Epithelial cell of prostate (primary cell): ENCODE measurements at regions not wholly inside any gene's neighbourhood (a gene's known extent, or its start where the extent isn't known, plus 50 kb on each side); places are given as distances from the start of the nearest gene placed in this dataset.
"Not testable (repeated sequence)": the region's sequence is repeated elsewhere in the genome, so short reads cannot be mapped to it uniquely, and the experiment has no call there.

ENCODE experiments used
- DNase-seq: peaks from one replicate; pipeline ENCODE4 v3.0.0-alpha.2; 2011; ENCODE audit warnings: low read depth, low spot score
- H3K27ac ChIP-seq: fragments of 450-650 bp; 2 replicates; pipeline ENCODE4 v1.5.1; 2017; ENCODE audit warnings: mild to moderate bottlenecking

GRCh38 chr20:58048096-58048702 lies 180.3 kb downstream of the ANKRD60 start:
- peak; percentile 10 for DNase-seq

GRCh38 chr20:58046311-58046710 lies 182.1 kb downstream of the ANKRD60 start:
- DNase-seq = no peak
- H3K27ac ChIP-seq = no peak overlapping the region

More at GRCh38 chr20:58048096-58048702, 180.3 kb downstream of the ANKRD60 start:
- no peak overlapping the region for H3K27ac ChIP-seq

- H3K27ac ChIP-seq = no peak overlapping the region
- no peak for DNase-seq
Measured at GRCh38 chr20:58045579-58045978, 182.9 kb downstream of the ANKRD60 start.

GRCh38 chr20:58044931-58045555 lies 183.4 kb downstream of the ANKRD60 start:
- no peak for DNase-seq

GRCh38 chr20:58044286-58044685 lies 184.2 kb downstream of the ANKRD60 start:
- DNase-seq = no peak
- H3K27ac ChIP-seq = no peak overlapping the region

More at GRCh38 chr20:58044931-58045555, 183.4 kb downstream of the ANKRD60 start:
- H3K27ac ChIP-seq = no peak overlapping the region

- no peak for DNase-seq
- no peak overlapping the region for H3K27ac ChIP-seq
Measured at GRCh38 chr20:58043236-58044140, 185.0 kb downstream of the ANKRD60 start.

- H3K27ac ChIP-seq = no peak overlapping the region
- DNase-seq = no peak
Measured at GRCh38 chr20:58042591-58042990, 185.9 kb downstream of the ANKRD60 start.

- H3K27ac ChIP-seq = no peak overlapping the region
- no peak for DNase-seq
Measured at GRCh38 chr20:58040447-58041290, 187.8 kb downstream of the ANKRD60 start.

GRCh38 chr20:58039274-58040092 lies 189.0 kb downstream of the ANKRD60 start:
- DNase-seq = no peak
- no peak overlapping the region for H3K27ac ChIP-seq

- no peak overlapping the region for H3K27ac ChIP-seq
- no peak for DNase-seq
Measured at GRCh38 chr20:58038123-58038654, 190.3 kb downstream of the ANKRD60 start.

GRCh38 chr20:58037631-58038030 lies 190.8 kb downstream of the ANKRD60 start:
- DNase-seq = no peak
- no peak overlapping the region for H3K27ac ChIP-seq

- DNase-seq = no peak
- H3K27ac ChIP-seq = no peak overlapping the region
Measured at GRCh38 chr20:58033026-58033536, 195.4 kb downstream of the ANKRD60 start.

GRCh38 chr20:58032599-58032998 lies 195.9 kb downstream of the ANKRD60 start:
- DNase-seq = no peak
- no peak overlapping the region for H3K27ac ChIP-seq

GRCh38 chr20:58031350-58031749 lies 197.1 kb downstream of the ANKRD60 start:
- not testable (repeated sequence) for DNase-seq, H3K27ac ChIP-seq

GRCh38 chr20:58028123-58028522 lies 200.3 kb downstream of the ANKRD60 start:
- H3K27ac ChIP-seq = no peak overlapping the region
- no peak for DNase-seq

- no peak for DNase-seq
- no peak overlapping the region for H3K27ac ChIP-seq
Measured at GRCh38 chr20:58026361-58026760, 202.1 kb downstream of the ANKRD60 start.

GRCh38 chr20:58025233-58025632 lies 203.2 kb downstream of the ANKRD60 start:
- no peak overlapping the region for H3K27ac ChIP-seq
- DNase-seq = no peak

- no peak for DNase-seq
Measured at GRCh38 chr20:58024241-58024721, 204.2 kb downstream of the ANKRD60 start.

GRCh38 chr20:58023781-58024180 lies 204.7 kb downstream of the ANKRD60 start:
- DNase-seq = no peak
- no peak overlapping the region for H3K27ac ChIP-seq

More at GRCh38 chr20:58024241-58024721, 204.2 kb downstream of the ANKRD60 start:
- H3K27ac ChIP-seq = no peak overlapping the region
